KMS-11 (cell line): ENCODE measurements at regions not wholly inside any gene's neighbourhood (a gene's known extent, or its start where the extent isn't known, plus 50 kb on each side); places are given as distances from the start of the nearest gene placed in this dataset.

Experiments used
- H2AFZ ChIP-seq: fragments of 200-600 bp; sonication (generic); 2 replicates; pipeline ENCODE4 v1.6.1; 2016; ENCODE audit warnings: antibody characterized with exemption, mixed run types, low read depth
- H3K27ac ChIP-seq: fragments of 200-600 bp; sonication (generic); 2 replicates; pipeline ENCODE4 v1.6.1; 2016; ENCODE audit warnings: mild to moderate bottlenecking, mixed run types
- H3K27me3 ChIP-seq: fragments of 200-600 bp; sonication (generic); 2 replicates; pipeline ENCODE4 v1.6.1; 2017; ENCODE audit warnings: mild to moderate bottlenecking, low read depth, mixed run types, moderate library complexity; ENCODE audit not compliant: insufficient read depth
- H3K36me3 ChIP-seq: fragments of 200-600 bp; sonication (generic); 2 replicates; pipeline ENCODE4 v1.6.1; 2017; ENCODE audit warnings: mild to moderate bottlenecking, mixed run types; ENCODE audit not compliant: insufficient read depth
- H3K4me1 ChIP-seq: fragments of 200-600 bp; sonication (generic); 2 replicates; pipeline ENCODE4 v1.6.1; 2016; ENCODE audit warnings: mild to moderate bottlenecking, low read depth, mixed run types; ENCODE audit not compliant: poor library complexity, severe bottlenecking
- H3K4me2 ChIP-seq: fragments of 200-600 bp; sonication (generic); 2 replicates; pipeline ENCODE4 v1.7.0; 2016; ENCODE audit warnings: mild to moderate bottlenecking, mixed run types
- H3K4me3 ChIP-seq: fragments of 200-600 bp; sonication (generic); IDR thresholded peaks from 2 replicates; pipeline ENCODE4 v1.6.1; 2017; ENCODE audit warnings: low read depth, low read length, mixed read lengths; ENCODE audit not compliant: insufficient read depth
- H3K79me2 ChIP-seq: fragments of 200-600 bp; sonication (generic); 2 replicates; pipeline ENCODE4 v1.6.1; 2016; ENCODE audit warnings: low read depth, mixed run types; ENCODE audit not compliant: insufficient read depth
- H3K9ac ChIP-seq: fragments of 200-600 bp; sonication (generic); 2 replicates; pipeline ENCODE4 v1.6.1; 2016; ENCODE audit warnings: mild to moderate bottlenecking, mixed run types
- H4K20me1 ChIP-seq: fragments of 200-600 bp; sonication (generic); 2 replicates; pipeline ENCODE4 v1.6.1; 2016; ENCODE audit warnings: mild to moderate bottlenecking, mixed run types; ENCODE audit not compliant: insufficient read depth
- CTCF ChIP-seq: fragments of 200-600 bp; sonication (generic); conservative IDR thresholded peaks from 2 replicates; pipeline ENCODE4 v1.6.1; 2017; ENCODE audit warnings: low read depth, mild to moderate bottlenecking, antibody characterized with exemption, low read length, moderate library complexity, mixed read lengths

GRCh38 chr1:198472997-198473396, 67.5 kb downstream of the ATP6V1G3 start:
- TF ChIP-seq CTCF: no peak

DNA sequence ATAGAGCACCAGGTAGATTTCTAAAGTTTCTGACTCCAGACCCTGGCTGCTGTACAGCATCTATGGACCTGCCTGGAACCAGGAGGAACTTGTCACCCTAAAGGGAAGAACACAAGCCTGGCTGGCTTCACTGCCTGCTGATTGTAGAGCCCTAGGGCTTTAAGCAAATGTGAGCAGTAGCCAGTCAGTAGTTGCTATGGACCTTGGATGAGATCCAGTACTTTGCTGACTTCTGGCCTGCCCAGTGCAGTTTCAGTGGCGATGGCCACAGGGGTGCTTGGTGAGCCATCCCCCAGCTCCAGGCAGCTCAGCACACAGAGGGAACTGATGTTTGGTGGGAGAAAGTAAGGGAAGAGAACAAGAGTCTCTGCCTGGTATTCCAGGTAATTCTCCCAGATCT, 68.4 kb downstream of the ATP6V1G3 start:
- Histone ChIP-seq H3K27ac (no peak overlapping the region), H3K79me2 (no peaks in the 10 kb centered on the region), H3K4me3 (no peak overlapping the region), H3K4me2 (no peak overlapping the region), H4K20me1 (no peaks in the 10 kb centered on the region), H3K36me3 (no peaks in the 10 kb centered on the region), H3K27me3 (no peaks in the 10 kb centered on the region), H2AFZ (no peak overlapping the region), H3K4me1 (no peaks in the 10 kb centered on the region), H3K9ac (no peak overlapping the region)
- no peak for TF ChIP-seq CTCF

More at GRCh38 chr1:198472997-198473396, 67.5 kb downstream of the ATP6V1G3 start:
- Histone ChIP-seq H3K4me3 (no peak overlapping the region), H2AFZ (no peak overlapping the region), H3K79me2 (no peaks in the 10 kb centered on the region), H3K4me2 (no peak overlapping the region), H3K27ac (no peak overlapping the region), H3K4me1 (no peaks in the 10 kb centered on the region), H3K9ac (no peak overlapping the region), H3K36me3 (no peaks in the 10 kb centered on the region), H3K27me3 (no peaks in the 10 kb centered on the region), H4K20me1 (no peaks in the 10 kb centered on the region)

DNA sequence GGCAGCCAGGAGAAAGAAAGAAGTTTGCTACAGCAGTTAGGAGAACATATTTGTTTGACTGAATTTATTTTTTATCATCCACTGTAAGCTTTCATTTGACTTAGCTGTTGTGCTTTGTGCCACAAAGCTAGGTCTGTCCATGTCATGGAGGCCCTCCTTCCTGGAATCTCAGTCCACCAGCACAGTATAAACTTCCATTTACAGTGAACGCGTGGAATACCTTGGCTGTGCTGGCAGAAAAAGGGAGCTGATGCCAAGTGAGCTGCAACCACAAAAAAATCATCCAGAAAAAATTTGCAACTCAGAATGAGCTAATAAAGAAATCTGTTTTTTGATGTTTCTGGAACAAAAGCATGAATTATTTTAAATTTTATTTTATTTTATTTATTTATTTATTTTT, 72.6 kb downstream of the ATP6V1G3 start:
- H3K9ac ChIP-seq: no peak overlapping the region
- no peak overlapping the region for H3K4me3 ChIP-seq
- no peak overlapping the region for H2AFZ ChIP-seq
- TF ChIP-seq CTCF: no peak
- no peaks in the 10 kb centered on the region for H3K27me3 ChIP-seq
- no peak overlapping the region for H3K4me2 ChIP-seq
- H3K4me1 ChIP-seq: peaks cover 9% of the 10 kb centered on the region
- no peak overlapping the region for H3K27ac ChIP-seq
- H4K20me1 ChIP-seq: no peaks in the 10 kb centered on the region
- H3K36me3 ChIP-seq: no peaks in the 10 kb centered on the region
- no peaks in the 10 kb centered on the region for H3K79me2 ChIP-seq

DNA sequence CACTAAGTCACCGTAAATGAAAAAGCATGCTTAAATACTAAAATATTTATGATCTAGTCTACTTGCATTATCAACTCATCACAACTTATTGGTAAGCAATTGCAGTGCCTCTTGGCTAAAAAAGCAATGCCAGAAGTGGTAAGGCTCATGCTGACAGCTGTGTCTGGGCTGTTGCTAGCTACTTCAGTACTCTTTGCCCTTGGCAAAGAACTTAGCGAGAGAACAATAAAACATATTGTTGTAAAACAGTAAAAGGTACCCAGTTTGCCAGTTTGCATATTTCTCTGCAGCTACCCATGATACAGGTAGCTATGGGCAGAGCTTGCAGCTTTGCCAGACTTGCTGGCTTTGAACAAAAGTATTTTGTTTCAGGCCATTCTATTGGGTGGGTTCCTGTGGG, 73.1 kb downstream of the ATP6V1G3 start:
- Histone ChIP-seq H2AFZ (no peak overlapping the region), H3K27me3 (no peaks in the 10 kb centered on the region), H3K4me2 (no peak overlapping the region), H3K4me3 (no peak overlapping the region), H3K4me1 (peaks cover 9% of the 10 kb centered on the region), H4K20me1 (no peaks in the 10 kb centered on the region), H3K36me3 (no peaks in the 10 kb centered on the region), H3K27ac (no peak overlapping the region), H3K79me2 (no peaks in the 10 kb centered on the region), H3K9ac (no peak overlapping the region)
- TF ChIP-seq CTCF: no peak
